ENCODE measurements at regions not wholly inside any gene's neighbourhood (a gene's known extent, or its start where the extent isn't known, plus 50 kb on each side); places are given as distances from the start of the nearest gene placed in this dataset.

DNA sequence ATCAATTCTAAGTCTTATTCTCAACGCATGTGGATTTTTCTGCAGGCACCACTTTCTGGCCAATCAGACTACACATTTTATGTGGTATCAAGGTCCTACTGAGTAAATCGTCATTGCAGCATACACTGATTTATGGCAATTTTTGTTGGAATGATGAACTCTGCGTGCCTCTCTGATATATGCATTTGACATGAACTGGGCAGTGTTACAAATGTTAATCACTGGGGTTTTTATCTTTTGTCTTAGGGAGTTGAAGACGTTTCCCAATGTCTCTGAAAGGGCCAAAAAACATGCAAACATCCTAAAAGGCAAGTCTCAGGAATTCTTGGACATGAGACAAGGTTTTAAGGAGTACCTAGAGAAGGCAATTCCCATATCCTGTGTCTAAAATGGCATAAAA, 809.5 kb upstream of the CELF2 start:
- DNase-seq (ENCODE audit: low spot score) = no peak

DNA sequence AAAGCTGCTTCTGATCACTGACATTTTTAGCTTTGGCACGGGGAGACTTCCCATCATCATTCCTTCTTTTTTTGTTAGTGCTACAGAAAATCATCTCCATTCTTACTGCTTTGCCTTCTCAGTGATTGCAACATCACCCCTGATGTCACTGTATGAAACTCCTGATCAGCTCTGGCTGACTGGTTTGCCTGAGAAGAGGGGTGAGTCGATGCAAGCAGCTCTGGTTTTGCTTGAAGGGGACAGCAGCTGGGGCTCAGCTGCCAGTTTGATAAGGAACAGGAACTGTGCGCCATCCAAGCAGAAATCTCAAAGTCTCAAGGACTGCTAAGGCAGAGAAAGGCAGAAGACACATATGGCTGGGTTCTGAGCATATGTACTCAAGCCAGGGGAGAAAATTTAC, 808.5 kb upstream of the CELF2 start:
- DNase-seq (ENCODE audit: low spot score) = no peak

DNA sequence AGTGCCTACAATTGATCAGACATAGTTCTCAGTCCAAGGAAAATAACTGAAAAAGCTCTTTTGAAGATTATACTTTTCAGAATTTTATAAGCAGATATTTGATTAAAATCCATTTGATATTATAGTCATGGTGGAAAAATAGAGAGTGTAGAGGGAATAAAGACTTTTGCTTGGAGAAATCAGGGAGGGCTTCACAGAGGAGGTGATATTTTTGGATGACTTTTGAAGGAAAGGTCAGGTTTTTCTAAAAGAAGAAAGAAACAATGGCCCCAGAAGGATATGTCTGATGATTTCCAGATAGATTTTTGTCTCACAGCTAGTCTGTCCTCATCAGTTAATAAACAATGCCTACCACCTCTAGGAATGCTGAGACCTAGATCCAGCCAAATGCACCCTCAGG, 806.3 kb upstream of the CELF2 start:
- no peak for DNase-seq (ENCODE audit: low spot score)

DNA sequence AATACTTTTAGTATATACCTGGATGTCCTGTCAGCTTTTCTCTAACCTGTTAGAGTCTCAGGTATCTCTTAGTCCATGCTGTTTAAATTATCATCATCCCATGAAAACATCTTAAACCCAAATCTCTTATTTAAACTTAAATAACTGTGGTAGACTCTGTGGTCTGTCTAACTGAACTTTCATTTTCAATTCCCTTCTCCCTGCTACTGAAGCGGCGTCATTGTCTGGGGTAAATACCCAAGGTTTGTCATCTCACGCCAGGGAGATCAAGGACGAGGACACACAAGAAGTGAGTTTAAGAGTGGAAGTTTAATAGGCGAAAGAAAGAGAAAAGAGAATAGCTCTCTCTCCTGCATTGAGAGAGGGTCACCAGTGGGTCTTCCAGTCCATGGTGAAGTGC, 804.4 kb upstream of the CELF2 start:
- DNase-seq (ENCODE audit: low spot score) = no peak

DNA sequence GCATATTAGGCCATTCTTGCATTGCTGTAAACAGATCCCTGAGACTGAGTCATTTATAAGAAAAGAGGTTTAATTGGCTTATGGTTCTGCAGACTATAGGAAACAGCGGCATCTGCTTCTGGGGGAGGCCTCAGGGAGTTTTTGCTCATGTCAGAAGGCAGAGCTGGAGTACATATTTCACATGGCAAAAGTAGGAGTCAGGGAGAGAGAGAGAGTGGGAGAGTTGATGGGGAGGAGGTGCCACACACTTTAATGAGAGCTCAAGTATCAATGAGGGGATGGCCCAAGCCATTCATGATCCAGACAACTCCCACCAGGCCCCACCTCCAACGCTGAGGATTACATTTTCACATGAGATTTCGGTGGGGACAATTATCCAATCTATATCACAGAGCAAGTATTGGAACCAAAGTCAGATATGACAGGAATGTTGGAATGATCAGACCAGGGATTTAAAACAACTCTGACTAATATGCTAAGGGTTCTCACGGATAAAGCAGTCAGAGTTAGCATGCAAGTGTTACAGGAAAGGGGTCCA, 795.3 kb upstream of the CELF2 start:
- no peak for DNase-seq (ENCODE audit: low spot score)

DNA sequence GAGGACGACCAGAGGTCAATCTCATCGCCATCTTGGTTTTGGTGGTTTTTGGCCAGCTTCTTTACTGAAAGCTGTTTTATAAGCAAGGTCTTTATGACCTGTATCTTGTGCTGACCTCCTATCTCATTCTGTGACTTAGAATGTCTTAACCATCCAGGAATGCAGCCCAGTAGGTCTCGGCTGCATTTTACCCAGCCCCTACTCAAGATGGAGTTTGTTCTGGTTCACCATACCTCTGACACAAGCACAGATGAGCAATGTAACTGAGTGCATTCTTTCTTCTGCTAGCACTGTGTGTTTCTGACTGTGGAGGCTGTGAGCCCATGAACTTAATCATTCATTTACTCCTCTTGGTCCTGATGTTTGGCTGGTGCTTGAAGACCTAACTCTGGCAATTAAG, 794.5 kb upstream of the CELF2 start:
- DNase-seq (ENCODE audit: low spot score) = no peak

DNA sequence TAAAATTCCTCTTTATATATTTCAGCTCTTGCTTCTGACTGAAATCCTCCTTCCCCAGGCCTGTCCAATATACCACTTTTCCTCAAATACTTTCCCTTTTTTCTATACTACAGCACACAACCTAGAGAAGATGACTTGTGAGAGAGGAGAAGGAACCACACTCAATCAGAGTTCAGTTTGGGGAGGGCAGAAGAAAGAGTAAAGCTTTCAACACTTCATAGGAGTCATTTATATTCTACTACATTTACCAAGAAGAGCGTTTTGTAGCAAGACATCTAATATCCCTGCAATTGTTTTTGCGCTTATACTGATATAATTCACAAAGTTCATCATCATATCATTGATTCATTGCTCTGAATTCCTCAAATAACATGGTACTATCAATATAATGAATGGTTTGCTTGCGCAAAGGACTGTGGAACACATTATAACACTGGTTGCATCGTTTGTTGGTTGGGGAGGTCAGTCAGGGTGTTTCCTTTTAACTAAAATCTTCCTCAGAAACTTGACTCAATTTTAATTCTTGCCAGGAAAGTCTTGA, 792.5 kb upstream of the CELF2 start:
- DNase-seq (ENCODE audit: low spot score) = no peak

DNA sequence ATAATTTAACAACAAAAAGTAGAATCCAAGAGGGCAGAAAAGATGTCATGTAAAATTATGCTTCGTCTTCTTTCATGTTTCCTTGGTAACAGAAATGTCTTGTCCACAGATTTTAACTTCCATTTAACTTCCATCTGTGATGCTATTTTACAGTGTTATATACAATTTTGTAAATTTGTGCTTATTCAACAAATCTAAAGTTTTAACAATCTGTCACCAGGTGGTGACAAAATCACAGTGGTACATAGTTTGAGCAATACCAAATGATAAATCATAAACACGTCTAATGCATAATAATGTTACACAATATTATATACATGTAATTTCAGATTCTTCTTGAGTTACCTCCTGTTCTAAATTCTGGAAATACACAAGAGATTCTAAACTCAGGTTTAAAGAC, 784.4 kb upstream of the CELF2 start:
- DNase-seq (ENCODE audit: low spot score) = no peak

DNA sequence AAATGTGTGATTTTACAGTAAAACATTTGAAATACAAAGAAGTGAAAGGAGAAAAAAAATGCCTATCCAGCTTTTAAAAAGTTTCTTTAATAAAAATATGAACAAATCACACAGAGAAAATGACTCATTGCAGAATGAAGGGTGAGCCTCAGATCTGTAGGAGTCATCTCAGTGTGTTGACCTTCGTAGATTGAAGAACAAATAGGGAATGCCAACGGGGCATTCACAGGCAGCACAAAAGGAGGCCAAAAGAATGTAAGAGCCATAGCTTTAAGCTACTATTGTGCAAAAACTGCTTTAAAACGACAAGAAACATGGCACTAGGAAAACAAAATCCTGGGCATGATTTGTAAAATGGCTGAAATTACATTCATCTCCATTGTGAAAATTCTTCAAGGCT, 782.7 kb upstream of the CELF2 start:
- no peak for DNase-seq (ENCODE audit: low spot score)

DNA sequence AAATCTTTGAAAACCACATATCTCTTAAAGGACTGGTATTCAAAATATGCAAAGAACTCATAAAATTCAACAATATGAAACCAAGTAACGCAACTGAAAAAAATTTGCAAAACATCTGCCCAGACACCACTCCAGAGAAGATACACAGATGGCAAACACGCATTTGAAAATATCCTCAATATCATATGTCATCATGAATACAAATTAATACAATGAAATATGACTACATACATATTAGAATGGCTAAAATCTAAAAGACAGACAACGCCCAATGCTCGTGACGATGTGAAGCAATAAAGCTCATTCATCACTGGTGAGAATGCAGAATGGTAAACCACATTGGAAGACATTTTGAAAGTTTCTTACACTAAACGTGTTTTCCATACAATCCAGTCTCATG, 770.1 kb upstream of the CELF2 start:
- DNase-seq (ENCODE audit: low spot score) = no peak

DNA sequence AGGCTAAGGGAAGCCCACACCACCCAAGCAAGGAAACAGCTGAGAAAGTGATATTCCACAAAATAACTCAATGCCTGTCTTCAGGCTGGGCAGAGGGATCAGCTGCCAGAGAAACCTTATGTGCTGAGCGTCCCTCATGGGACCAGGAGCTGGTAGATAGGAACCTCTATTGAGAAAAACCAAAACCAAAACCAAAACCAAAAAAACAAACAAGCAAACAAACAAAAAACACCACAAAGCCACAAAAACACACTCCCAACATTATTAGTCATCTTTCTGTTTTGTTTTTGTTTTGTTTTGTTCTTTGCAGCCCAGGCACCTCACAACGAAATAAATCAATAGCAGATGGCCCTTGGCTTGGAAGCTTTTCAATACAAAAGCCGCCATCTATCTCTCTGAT, 760.8 kb upstream of the CELF2 start:
- no peak for DNase-seq (ENCODE audit: low spot score)

DNA sequence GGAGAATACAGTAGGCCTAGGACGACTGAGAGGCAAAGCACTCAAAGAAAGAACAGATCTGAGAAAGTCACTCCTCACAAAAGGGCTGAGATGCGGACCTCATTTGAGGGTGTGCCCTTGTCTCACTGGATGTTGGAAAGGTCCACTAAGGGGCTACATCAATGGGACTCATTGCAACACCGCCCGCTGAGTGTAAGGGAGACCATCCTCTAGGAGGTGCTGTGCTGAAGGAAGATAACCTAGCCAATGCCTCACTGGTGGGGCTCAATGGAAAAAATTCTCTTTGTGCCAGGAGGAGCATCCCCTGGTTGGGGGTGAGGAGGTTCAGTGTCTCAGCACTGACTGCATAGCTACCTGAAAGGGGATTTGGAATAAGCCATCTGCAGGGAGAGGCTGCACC, 758.7 kb upstream of the CELF2 start:
- no peak for DNase-seq (ENCODE audit: low spot score)

DNA sequence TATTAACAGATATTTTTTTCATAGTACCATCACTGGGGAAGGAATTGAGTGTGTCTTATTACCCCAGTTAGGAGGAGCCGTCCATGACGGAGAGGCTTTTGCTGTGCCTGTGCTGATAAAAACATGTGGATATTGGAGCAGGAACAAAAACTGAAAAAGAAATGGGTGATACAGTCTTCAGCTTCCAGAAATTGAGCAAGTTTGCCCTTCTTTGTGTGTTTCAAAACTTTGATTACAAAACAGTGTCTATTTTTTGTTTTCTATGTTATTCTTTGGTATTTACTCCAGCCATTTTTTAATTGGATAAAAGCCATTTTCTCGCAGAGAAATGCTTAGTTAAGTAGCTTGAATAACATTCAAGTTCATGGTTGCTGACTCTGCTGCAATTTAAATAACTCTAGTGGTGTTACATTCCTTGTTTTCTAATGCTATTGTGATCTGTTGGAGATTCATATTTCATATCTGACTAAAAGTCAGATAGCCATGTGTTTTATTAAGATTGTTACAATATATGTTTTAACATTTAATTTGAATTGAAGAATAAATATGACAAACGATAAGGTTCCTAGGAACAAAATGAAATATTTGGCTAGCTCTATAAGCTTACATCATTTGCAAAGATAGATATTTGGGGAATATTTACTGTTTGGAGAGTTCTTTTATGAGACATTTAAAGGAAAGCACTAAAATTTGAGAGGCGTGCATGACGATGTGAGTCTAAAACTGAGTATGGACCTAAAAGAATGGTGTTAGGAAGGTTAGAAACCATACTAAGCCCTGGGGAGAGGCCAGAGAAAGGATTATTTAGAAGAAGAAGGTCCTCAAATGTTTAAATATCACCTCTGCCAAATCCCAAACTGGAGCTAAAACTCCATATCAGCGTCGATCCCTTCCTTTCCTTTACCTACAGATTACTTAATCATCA, 747.3 kb upstream of the CELF2 start:
- DNase-seq (ENCODE audit: low spot score) = no peak

DNA sequence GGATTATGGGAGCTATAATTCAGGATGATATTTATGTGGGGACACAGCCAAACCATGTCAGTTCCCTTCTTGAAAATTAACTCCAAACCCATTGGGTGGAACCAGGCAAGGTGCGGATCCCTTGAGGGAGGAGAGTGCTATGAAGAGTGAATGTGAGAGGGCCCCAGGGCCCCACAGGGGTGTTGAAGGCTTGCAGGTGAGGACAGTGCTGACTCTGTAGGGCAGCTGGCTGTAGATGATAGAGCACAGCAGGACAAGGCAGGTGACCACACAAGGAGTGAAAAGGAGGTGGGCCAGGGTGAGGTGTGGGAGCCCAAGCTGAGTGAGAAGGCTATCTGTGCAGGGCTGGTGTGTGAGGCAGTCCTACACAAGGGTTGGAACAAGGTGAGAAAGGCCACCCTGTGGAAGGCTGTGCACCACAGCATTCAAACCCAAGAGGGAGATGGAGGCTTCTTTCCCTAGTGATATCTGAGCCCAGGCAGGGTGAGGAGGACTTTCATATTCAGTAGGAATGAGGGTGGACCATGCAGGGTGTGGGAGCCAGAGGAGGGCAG, 746.0 kb upstream of the CELF2 start:
- DNase-seq (ENCODE audit: low spot score) = no peak

DNA sequence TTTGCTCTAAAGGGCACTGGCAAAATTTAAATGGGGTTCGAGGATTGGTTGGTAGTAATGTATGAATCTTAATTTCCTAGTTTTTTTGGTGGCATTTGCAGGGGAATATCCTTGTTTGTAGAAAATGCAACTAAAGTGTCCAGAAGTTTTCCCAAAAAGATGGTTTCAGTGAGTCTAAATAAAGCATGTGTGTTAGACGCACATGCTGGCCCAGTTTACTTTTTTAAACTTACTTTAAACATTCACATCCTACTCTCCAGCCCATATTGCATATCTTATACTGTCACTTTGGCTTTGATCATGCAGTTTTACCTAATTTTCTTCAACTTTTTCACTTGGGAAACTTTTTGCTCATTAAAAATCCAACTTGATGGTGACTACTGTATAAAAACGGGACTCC, 744.0 kb upstream of the CELF2 start:
- DNase-seq (ENCODE audit: low spot score) = no peak

DNA sequence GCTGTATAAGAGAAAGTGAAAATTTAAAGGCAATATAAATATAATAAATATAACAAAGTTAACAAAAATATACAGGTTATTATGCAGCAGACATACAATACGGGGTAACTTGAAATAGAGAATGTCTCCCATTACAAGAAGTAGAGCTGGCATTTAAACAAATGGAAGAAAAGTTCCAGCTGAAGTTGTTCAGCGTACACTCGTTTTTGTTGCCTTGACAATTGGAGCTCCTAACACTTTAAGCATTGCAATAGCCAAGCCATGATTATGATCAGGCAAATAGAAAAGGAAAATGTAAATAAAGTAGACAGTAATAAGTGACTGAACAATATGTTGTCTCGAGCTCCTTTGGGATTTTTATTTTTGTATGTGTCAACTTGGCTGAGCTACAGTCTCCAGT, 737.8 kb upstream of the CELF2 start:
- no peak for DNase-seq (ENCODE audit: low spot score)

DNA sequence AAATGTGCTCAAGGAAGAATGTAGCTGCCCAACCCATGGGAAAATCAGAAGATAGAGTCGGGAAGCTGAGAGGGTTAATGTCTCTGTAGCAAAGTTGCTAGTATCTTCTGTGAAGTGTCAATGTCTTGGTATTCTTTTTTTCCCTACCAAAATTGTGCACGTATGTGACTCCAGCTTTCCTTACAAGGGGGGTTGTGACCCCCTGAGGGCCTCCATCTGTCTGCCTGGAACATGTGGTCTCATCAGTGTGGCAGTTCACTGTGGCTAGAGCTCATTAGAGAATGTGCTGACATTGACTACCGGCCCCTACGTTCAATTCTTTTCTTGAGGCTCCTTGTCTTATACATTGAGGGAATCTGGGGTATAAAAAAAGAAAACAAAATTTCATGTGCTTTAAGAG, 725.2 kb upstream of the CELF2 start:
- DNase-seq (ENCODE audit: low spot score) = no peak

DNA sequence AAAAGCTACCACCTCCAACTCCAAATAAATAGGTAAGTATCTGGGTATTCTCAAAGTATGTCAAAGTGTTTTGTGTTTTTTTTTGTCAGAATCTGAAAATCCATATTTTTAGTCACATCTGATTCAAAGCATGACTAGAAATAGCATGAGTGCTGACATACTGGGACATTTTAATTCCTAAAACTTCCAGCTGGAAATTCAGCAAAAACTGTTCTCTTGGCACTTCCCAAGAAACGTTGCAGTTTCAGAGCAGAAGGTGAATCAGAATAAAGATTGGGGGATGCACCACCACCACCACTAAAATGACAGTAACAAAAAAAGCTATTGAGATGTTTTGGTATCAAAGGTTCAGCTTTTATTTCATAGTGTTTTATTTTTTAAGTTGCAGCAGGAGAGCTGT, 724.6 kb upstream of the CELF2 start:
- no peak for DNase-seq (ENCODE audit: low spot score)

DNA sequence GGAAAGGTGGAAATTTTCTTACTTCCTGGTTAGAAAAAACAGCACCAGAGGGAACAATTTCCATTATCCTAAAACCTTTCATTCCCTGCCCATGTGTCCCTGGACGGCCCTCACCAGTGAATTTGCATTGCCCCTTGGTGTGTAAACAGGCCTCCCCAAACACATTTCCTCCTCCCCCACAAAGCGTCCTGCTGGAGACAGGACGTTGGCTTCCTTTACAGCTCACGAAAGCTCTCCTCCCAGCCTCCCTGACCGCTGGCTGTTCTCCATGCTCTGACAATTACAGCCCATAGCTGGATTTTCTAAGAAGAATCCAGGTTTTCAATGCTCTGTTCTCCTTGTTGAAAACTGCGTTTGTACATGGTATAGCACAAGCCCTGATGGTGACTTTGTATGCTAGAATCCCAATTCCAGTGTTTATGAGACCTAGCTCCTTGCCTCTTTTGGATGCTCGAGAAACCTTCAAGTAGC, 724.2 kb upstream of the CELF2 start:
- no peak for DNase-seq (ENCODE audit: low spot score)

DNA sequence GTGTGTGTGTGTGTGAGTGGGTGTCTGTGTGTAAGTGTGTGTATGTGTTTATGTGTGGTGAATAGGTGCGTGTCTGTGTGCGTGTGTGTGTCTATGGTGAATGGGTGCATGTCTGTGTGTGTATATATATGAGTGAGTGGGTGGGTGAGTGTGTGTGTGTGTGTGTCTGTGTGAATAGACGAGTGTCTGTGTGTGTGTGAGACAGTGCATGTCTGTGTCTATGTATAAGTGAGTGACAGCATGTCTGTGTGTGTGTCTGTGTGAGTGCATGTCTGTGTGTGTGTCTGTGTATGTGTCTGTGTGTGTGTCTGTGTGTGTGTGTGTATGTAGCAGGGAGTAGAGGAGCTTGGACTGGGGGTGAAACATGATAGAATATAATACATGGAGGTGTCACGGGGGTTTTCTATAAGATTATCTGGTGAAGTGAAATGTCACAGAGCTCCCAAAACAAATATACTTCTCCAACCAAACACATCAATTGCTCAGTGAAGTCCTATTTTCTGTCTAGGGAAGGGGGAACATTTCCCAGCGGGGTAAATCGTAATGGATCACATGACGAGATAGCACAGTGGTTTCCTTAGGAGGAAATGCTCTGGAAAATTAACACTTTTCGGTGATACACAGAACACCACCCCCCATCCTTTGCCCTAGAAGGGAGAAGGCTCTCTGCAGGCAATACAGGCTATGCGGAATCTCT, 723.3 kb upstream of the CELF2 start:
- DNase-seq (ENCODE audit: low spot score) = no peak

DNA sequence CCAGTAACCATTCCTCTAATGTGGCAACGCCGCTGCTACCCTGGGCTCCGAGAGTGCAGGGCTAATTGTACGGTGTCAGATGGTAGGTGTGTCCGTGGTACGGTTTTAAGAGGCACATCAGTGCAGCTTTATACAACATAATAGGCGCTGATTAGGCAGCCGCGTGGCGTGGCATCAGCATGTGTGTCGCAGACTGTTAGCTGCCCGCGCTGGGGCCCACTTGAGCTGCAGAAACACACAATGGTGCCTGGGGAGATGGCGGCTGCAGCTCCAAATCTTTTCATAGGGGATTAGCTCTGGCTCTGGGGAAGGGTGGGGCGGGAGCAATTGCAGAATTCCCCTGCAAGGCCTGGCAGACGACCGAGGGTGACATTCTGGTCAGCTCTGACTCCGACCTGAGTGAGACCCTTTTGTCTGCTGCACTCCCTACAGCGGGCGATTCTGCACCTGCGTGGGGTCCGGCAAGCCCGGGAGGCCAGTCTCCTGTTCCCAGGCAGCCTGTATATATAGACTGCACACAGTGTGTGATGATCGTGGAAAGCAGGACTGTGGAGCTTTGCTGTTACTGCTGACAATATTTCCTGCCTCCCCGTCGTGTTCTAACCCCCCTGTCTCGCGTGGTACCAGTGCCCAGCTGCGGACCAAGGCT, 722.7 kb upstream of the CELF2 start:
- DNase-seq (ENCODE audit: low spot score) = no peak

DNA sequence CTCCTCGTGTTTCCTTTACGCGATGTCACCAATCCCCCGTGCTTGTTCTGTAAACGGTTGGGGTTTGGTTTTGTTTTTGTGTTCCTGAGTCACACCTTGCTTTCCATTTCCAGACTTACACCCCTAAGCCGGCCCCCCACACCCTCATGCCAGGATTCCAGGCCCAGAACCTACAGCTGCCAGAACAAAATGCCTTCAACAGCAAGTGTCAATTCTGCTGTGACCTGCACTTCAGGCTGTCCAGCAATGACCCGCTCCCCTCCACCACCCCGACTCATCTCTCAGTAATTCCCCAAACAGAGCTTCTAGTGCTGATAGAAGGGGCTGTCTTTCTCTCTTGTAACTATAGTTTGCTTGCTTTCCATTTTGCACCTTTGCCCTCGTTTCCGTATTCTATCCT, 722.1 kb upstream of the CELF2 start:
- DNase-seq (ENCODE audit: low spot score) = no peak
